HEK293T (cell line): ENCODE measurements at regions not wholly inside any gene's neighbourhood (a gene's known extent, or its start where the extent isn't known, plus 50 kb on each side); places are given as distances from the start of the nearest gene placed in this dataset.

Experiments
- CTCF ChIA-PET: fragments of 350-600 bp; formaldehyde crosslinking; extraction: SDS; loops from one replicate; lab custom pipeline; 2021; ENCODE audit warnings: antibody characterized with exemption, inconsistent platforms; lab: Yijun Ruan, JAX
- POLR2A ChIA-PET: fragments of 350-600 bp; formaldehyde crosslinking; extraction: SDS; loops from one replicate; lab custom pipeline; 2020; ENCODE audit warnings: antibody characterized with exemption, inconsistent platforms; lab: Yijun Ruan, JAX
- DNase-seq: peaks from one replicate; pipeline ENCODE4 v3.0.0; 2012; ENCODE audit warnings: mixed read lengths; ENCODE audit errors: extremely low spot score
- ARNT ChIP-seq: fragments of 450-650 bp; IDR thresholded peaks from 2 replicates; pipeline ENCODE4 v1.6.1; 2017; ENCODE audit warnings: mild to moderate bottlenecking
- BHLHE40 ChIP-seq: fragments of 450-650 bp; IDR thresholded peaks from 2 replicates; pipeline ENCODE4 v1.6.1; 2016; ENCODE audit warnings: mild to moderate bottlenecking, moderate library complexity, borderline replicate concordance
- CTBP1 ChIP-seq: fragments of 450-650 bp; IDR thresholded peaks from 2 replicates; pipeline ENCODE4 v1.6.1; 2016; ENCODE audit warnings: borderline replicate concordance
- ELF4 ChIP-seq: fragments of 450-650 bp; IDR thresholded peaks from 2 replicates; pipeline ENCODE4 v1.6.1; 2017; ENCODE audit warnings: antibody characterized with exemption
- FOXA1 ChIP-seq: fragments of 450-650 bp; IDR thresholded peaks from 2 replicates; pipeline ENCODE4 v1.6.1; 2016; ENCODE audit warnings: mild to moderate bottlenecking
- FOXK2 ChIP-seq: fragments of 450-650 bp; IDR thresholded peaks from 2 replicates; pipeline ENCODE4 v1.6.1; 2016; ENCODE audit warnings: mild to moderate bottlenecking
- FOXM1 ChIP-seq: fragments of 450-650 bp; IDR thresholded peaks from 2 replicates; pipeline ENCODE4 v1.6.1; 2017; ENCODE audit warnings: mild to moderate bottlenecking, borderline replicate concordance
- HDGF ChIP-seq: fragments of 450-650 bp; IDR thresholded peaks from 2 replicates; pipeline ENCODE4 v1.6.1; 2017; ENCODE audit warnings: antibody characterized with exemption, borderline replicate concordance
- L3MBTL2 ChIP-seq: fragments of 450-650 bp; conservative IDR thresholded peaks from 2 replicates; pipeline ENCODE4 v1.6.1; 2016; ENCODE audit warnings: mild to moderate bottlenecking
- LEF1 ChIP-seq: fragments of 450-650 bp; IDR thresholded peaks from 2 replicates; pipeline ENCODE4 v1.6.1; 2017; ENCODE audit warnings: mild to moderate bottlenecking, borderline replicate concordance
- NFRKB ChIP-seq: fragments of 450-650 bp; IDR thresholded peaks from 2 replicates; pipeline ENCODE4 v1.6.1; 2016; ENCODE audit warnings: mild to moderate bottlenecking, moderate library complexity
- SP1 ChIP-seq: fragments of 450-650 bp; IDR thresholded peaks from 2 replicates; pipeline ENCODE4 v1.6.1; 2017
- SUZ12 ChIP-seq: fragments of 450-650 bp; IDR thresholded peaks from 2 replicates; pipeline ENCODE4 v1.6.1; 2016; ENCODE audit warnings: mild to moderate bottlenecking
- TARDBP ChIP-seq: fragments of 450-650 bp; IDR thresholded peaks from 2 replicates; pipeline ENCODE4 v1.6.1; 2016
- ZNF384 ChIP-seq: fragments of 450-650 bp; IDR thresholded peaks from 2 replicates; pipeline ENCODE4 v1.6.1; 2016
- TF ChIP-seq, protein P1 (sequence below): fragments of 450-650 bp; IDR thresholded peaks from 2 replicates; pipeline ENCODE4 v1.6.1; 2016

DNA sequence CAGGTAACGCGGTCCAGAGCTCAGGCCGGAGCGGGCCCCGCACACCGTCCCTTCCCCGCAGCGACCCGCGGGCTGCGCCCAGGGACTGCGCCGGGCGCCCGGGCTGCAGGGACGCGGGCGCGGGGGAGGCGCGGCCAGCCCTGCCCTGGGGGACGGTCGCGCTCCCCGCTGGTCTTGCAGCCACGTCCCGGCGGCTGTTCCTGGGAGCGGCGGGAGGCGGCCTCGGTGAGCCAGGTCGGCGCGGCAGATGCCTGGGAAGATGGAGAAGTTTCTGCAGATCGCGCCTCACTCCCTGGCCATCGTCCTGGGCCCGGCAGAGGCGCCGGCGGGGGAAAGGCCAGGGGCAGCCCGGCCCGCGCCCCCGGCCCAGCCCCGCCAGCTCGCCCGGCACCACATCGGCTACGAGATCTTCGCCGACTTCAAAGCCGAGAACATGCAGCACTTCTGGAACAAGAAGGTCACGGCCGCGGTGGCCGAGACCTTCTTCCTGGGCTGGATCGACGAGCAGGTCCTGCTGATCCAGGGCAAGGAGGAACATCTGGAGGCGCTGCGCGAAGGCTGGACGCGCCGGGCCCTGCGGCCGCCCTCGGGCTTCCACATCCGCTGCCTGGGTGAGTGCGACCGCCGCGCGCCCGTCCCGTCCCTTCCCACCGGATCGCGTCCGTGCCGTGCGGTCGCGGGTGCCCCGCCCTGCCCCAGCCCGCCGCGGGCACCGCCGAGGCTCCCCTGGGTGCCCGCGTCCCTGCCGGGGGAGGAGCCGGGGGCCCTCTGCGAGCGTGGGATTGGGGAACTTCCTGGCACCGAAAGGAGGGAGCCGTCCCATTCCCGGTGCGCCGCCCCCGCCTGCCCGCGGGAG is 107.4 kb upstream of the STOX2 start:
- DNase-seq, result peak; percentile 36
- CTCF ChIA-PET, result no interaction called here
- POLR2A ChIA-PET, result no interaction called here
- TF ChIP-seq ELF4 (no peak), L3MBTL2 (no peak), FOXM1 (no peak), TARDBP (no peak), SUZ12 (no peak), ZNF384 (no peak), CTBP1 (no peak), FOXK2 (no peak), SP1 (no peak), FOXA1 (no peak), BHLHE40 (no peak), ARNT (no peak), LEF1 (no peak)

DNA sequence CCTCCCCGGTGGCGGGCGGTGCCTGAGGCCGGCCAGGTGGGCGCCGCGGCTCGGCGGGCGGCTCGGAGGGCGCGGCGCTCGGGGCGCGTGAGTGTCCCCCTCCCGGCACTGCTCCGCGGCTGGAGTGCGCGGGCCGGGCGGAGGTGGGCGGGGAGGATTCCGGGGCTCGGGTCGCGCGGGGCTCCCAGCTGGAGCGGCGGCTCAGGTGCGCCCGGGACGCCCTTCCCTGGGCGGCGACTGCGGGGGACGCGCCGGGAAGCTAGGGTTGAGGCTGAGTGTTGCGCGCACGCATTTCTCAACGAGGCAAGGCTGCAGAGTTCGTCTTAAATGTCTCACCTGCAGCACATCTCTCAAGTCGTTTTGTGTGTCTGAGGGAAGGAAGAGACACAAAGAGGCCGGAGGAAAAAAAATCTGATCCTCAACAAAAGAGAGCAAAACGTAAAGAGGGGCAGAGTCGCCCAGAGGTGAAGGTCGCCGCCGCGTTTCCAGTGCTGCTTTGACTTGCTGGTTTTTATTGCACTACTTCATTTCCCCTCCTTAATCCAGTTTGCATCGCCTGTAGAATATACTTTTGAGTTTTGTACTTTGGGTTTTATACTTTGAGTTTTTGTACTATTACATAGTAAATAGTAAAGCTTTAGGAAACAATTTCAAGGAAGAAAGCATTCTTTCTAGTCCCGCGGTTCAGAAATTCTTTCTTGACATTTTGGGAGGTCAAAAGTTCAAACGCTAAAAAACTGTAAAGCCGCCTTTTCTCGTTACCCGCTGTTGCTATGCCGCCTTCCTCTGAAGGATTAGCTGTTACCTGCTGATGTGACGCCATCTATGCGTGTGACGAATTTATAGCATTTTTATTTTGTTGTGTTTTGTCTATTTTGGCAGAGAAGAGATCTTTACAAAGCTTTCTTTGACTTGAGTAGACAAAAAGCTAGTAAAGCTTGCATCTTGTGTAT is 106.5 kb upstream of the STOX2 start:
- TF ChIP-seq HDGF (no peak), ZNF384 (no peak), SUZ12 (no peak), BHLHE40 (no peak), FOXM1 (no peak), CTBP1 (no peak)
- DNase-seq, result peak; percentile 17
- ChIA-PET POLR2A (interaction anchor here (0.6 kb wide), 1 partner anchor 138 kb away, joined by 3 read pairs; no protein-coding TSS in a partner anchor), CTCF (no interaction called here)

DNA sequence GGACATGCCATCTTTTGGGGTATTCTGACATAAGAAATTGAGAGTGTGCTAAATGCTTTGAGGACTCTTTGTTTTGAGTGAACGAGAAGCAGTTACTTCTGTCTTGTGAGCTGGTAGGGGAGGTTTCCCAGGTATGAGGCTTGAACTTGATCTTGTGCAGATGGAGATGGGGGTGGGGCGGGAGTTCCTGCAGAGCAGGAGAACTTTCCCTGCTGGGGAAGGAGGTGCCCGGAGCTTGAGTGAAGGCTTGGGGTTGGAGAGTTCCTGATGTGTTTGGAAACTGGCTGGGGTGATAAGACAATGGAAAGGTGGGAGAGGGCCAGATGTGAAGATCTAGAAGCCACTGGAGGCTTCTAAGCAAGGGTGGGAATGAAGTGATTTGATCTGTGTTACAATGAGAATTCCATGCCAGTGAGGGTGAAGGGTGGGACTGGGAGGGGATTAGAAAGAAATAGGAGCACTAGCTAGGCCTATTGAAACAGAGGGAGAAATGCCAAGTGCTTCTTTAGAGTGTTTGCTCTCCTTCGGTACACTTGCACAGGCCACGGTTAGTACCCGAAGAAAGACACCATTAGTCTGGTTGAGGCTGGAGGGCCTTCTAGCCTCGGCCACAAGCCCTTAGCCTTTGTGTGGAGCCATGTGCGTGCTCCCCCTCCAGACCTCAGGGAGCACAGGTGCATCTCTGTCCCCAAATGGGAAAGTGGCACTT is 103.5 kb upstream of the STOX2 start:
- ChIA-PET CTCF (no interaction called here), POLR2A (no interaction called here)
- DNase-seq, result no peak
- no peak for TF ChIP-seq ELF4
- no peak for TF ChIP-seq SUZ12
- TF ChIP-seq HDGF, result no peak
- TF ChIP-seq TARDBP, result no peak
- TF ChIP-seq LEF1, result no peak
- TF ChIP-seq BHLHE40, result no peak
- TF ChIP-seq NFRKB, result no peak
- TF ChIP-seq ZNF384, result no peak
- no peak for TF ChIP-seq L3MBTL2
- no peak for TF ChIP-seq FOXK2
- TF ChIP-seq FOXA1, result no peak
- no peak for TF ChIP-seq ARNT
- TF ChIP-seq, protein P1, sequence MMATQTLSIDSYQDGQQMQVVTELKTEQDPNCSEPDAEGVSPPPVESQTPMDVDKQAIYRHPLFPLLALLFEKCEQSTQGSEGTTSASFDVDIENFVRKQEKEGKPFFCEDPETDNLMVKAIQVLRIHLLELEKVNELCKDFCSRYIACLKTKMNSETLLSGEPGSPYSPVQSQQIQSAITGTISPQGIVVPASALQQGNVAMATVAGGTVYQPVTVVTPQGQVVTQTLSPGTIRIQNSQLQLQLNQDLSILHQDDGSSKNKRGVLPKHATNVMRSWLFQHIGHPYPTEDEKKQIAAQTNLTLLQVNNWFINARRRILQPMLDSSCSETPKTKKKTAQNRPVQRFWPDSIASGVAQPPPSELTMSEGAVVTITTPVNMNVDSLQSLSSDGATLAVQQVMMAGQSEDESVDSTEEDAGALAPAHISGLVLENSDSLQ, result no peak
- no peak for TF ChIP-seq CTBP1
- no peak for TF ChIP-seq FOXM1
- no peak for TF ChIP-seq SP1

DNA sequence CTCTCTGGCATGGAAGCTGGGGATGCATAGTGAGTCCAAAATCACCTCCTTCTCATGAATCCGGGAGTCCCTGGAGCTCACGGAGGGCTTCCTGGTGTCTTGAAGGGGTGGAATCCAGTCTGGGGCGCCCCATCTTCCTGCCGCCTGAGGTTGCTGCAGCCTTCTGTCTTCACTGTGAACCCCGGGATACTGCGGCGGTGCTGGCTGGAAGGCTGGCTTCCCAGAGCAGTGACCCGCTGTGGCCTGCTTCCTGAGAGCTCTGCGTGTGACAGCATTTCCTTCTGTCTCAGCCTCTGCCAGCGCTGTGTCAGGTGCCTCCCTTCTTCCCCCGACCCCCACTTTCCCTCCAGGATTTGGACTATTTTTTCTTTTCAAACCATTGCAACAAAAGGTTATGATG is 98.8 kb upstream of the STOX2 start:
- no peak for DNase-seq
- CTCF ChIA-PET, result interaction anchor here (0.7 to 1.4 kb wide), 2 partner anchors 34 to 328 kb away, joined by 3 to 4 read pairs; no protein-coding TSS in a partner anchor
- POLR2A ChIA-PET, result interaction anchor here (1.2 kb wide), 1 partner anchor 17 kb away, joined by 3 read pairs; no protein-coding TSS in a partner anchor
- TF ChIP-seq FOXM1 (no peak), HDGF (no peak), TARDBP (no peak), CTBP1 (no peak), ELF4 (no peak), BHLHE40 (no peak), FOXA1 (no peak), NFRKB (no peak)
- TF ChIP-seq, protein P1, result no peak

DNA sequence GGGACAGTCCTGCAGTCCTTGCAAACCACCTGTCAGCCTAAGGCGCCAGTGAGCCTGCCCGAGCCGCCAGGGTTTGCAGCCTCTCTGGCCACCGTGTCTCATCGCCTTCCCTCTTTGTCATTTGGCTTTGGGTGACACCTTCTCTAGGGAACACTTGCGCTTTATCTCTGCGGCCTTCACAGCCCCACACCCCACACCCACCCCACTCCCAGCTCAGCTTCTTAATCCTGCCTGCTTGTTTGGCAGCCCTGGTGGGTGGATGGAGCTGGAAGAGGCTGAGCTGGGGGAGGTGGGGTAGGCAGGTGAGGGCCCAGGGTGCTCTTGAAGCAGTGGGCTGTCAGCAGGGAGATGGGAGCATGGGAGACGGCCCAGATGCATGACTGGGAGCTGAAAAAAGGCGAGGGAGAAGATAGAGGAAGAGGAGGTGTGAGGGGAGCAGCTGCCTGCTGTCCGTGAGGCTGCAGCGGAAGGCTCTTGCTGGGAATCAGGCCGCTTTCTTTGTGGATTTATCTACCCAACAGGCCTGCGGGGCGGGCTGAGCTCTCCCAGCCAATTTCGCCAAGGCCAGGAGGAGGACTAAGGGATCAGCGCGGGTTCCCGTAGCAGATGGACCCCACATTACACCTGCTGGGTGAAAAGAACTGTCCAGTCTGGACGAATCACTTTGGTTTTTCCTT is 97.5 kb upstream of the STOX2 start:
- ChIA-PET CTCF (no interaction called here), POLR2A (interaction anchor here (0.6 kb wide), 1 partner anchor 16 kb away, joined by 3 read pairs; no protein-coding TSS in a partner anchor)
- DNase-seq, result no peak
- TF ChIP-seq SUZ12 (no peak), ARNT (no peak), FOXK2 (no peak), CTBP1 (no peak), LEF1 (no peak), BHLHE40 (no peak)
- TF ChIP-seq, protein P1, result no peak
